Lower leg skin (tissue), 4 donors: ENCODE measurements at regions not wholly inside any gene's neighbourhood (a gene's known extent, or its start where the extent isn't known, plus 50 kb on each side); places are given as distances from the start of the nearest gene placed in this dataset.

ENCODE experiments used
- DNase-seq, 2 donors: peaks; one replicate each; pipeline ENCODE4 v3.0.0-alpha.2; 2019; ENCODE audit warnings: low spot score in 2 of 2
- H3K4me3 ChIP-seq: fragments of 200-600 bp; sonication (generic); 2 replicates; pipeline ENCODE4 v1.5.1; 2017; ENCODE audit warnings: mild to moderate bottlenecking, low read depth; ENCODE audit not compliant: poor library complexity, severe bottlenecking
- CTCF ChIP-seq, 3 donors: fragments of 450-650 bp; IDR thresholded peaks; one replicate each; pipeline ENCODE4 v1.5.1; 2016; ENCODE audit warnings: antibody characterized with exemption in 3 of 3, mild to moderate bottlenecking in 3 of 3, moderate library complexity in 2 of 3
- POLR2A ChIP-seq, 2 donors: fragments of 450-650 bp; IDR thresholded peaks; one replicate each; pipeline ENCODE4 v1.6.1; 2016 to 2017; ENCODE audit warnings: antibody characterized with exemption in 2 of 2, mild to moderate bottlenecking in 1 of 2, moderate library complexity in 1 of 2
- WGBS, 2 donors: methylation state at CpG; one replicate each; pipeline ENCODE4 v1.1.5; 2018; 5-methylcytosine and 5-hydroxymethylcytosine counted together
- intact Hi-C: fragments of 100-400 bp; cut with DNase I; formaldehyde crosslinking; loops from one replicate; pipeline ENCODE4 v1.15.0; 2023; ENCODE audit warnings: low total_unique reads

- DNase-seq = no peak
- intact Hi-C loops = no loop called here
- 84 to 87% methylated on average over 7 of the region's 7 CpGs for WGBS, 2 donors
- no peak overlapping the region for H3K4me3 ChIP-seq
- TF ChIP-seq CTCF (IDR thresholded peaks at IDR 0.05) (no peak), POLR2A (IDR thresholded peaks at IDR 0.05) (no peak)
Observed at GRCh38 chr13:74573654-74574053, 439.4 kb upstream of the KLF12 start.

GRCh38 chr13:74571811-74572210 is 437.6 kb upstream of the KLF12 start:
- WGBS, 2 donors = 69 to 87% methylated on average over 4 of the region's 4 CpGs
- TF ChIP-seq CTCF (IDR thresholded peaks at IDR 0.05) = no peak
- no peak for TF ChIP-seq POLR2A (IDR thresholded peaks at IDR 0.05)
- intact Hi-C loops = no loop called here
- no peak overlapping the region for H3K4me3 ChIP-seq
- DNase-seq = no peak

- 89 to 92% methylated on average over 2 of the region's 2 CpGs for WGBS, 2 donors
- DNase-seq = no peak
- H3K4me3 ChIP-seq = no peak overlapping the region
- intact Hi-C loops = no loop called here
- TF ChIP-seq CTCF (IDR thresholded peaks at IDR 0.05) (no peak), POLR2A (IDR thresholded peaks at IDR 0.05) (no peak)
Observed at GRCh38 chr13:74570834-74571233, 436.6 kb upstream of the KLF12 start.

- intact Hi-C loops = no loop called here
- TF ChIP-seq CTCF (IDR thresholded peaks at IDR 0.05) = no peak
- TF ChIP-seq POLR2A (IDR thresholded peaks at IDR 0.05) = no peak
- H3K4me3 ChIP-seq = no peak overlapping the region
- DNase-seq = no peak
- 78 to 91% methylated on average over 1 of the region's 1 CpG for WGBS, 2 donors
Observed at GRCh38 chr13:74570046-74570445, 435.8 kb upstream of the KLF12 start.

GRCh38 chr13:74569251-74569650 is 435.0 kb upstream of the KLF12 start:
- no peak for DNase-seq
- 0 to 3% methylated on average over 1 of the region's 1 CpG for WGBS, 2 donors
- H3K4me3 ChIP-seq = no peak overlapping the region
- intact Hi-C loops = no loop called here
- TF ChIP-seq CTCF (IDR thresholded peaks at IDR 0.05) (no peak), POLR2A (IDR thresholded peaks at IDR 0.05) (no peak)

GRCh38 chr13:74567485-74567884 is 433.3 kb upstream of the KLF12 start:
- TF ChIP-seq POLR2A (IDR thresholded peaks at IDR 0.05) (no peak), CTCF (IDR thresholded peaks at IDR 0.05) (no peak)
- WGBS, 2 donors = 71 to 73% methylated on average over 3 of the region's 3 CpGs
- H3K4me3 ChIP-seq = no peak overlapping the region
- intact Hi-C loops = no loop called here
- DNase-seq = no peak
